Breast epithelium (tissue), 4 donors: ENCODE measurements at regions not wholly inside any gene's neighbourhood (a gene's known extent, or its start where the extent isn't known, plus 50 kb on each side); places are given as distances from the start of the nearest gene placed in this dataset.

Experiments
- DNase-seq, 2 donors: peaks; one replicate each; pipeline ENCODE4 v3.0.0-alpha.2; 2019; ENCODE audit warnings: low spot score in 2 of 2
- H3K27ac ChIP-seq, 2 donors: fragments of 200-600 bp; sonication (generic) in 1 of 2; one replicate each; pipeline ENCODE4 v1.5.1; 2016 to 2019; ENCODE audit warnings: mild to moderate bottlenecking in 1 of 2
- H3K27me3 ChIP-seq, 2 donors: fragments of 200-600 bp; sonication (generic) in 1 of 2; one replicate each; pipeline versions ENCODE4 v1.5.1 to v1.6.0; 2017 to 2019; ENCODE audit warnings: control low read depth in 1 of 2, mild to moderate bottlenecking in 1 of 2
- H3K36me3 ChIP-seq: fragments of 200-600 bp; one replicate; pipeline ENCODE4 v1.5.1; 2019
- H3K4me1 ChIP-seq, 2 donors: fragments of 200-600 bp; sonication (generic); one replicate each; pipeline ENCODE4 v1.5.1; 2016 to 2019; ENCODE audit warnings: control low read depth in 1 of 2
- H3K4me3 ChIP-seq, 3 donors: fragments of 200-600 bp; sonication (generic); 1 replicate in 2 of 3; 2 replicates in 1 of 3; pipeline ENCODE4 v1.5.1; 2016 to 2019; ENCODE audit warnings: mild to moderate bottlenecking in 3 of 3, moderate library complexity in 2 of 3
- H3K9me3 ChIP-seq, 2 donors: fragments of 200-600 bp; sonication (generic) in 1 of 2; one replicate each; pipeline ENCODE4 v1.5.1; 2016 to 2019; ENCODE audit warnings: control low read depth in 1 of 2
- POLR2A ChIP-seq: fragments of 450-650 bp; IDR thresholded peaks from one replicate; pipeline ENCODE4 v1.6.1; 2016; ENCODE audit warnings: antibody characterized with exemption, mild to moderate bottlenecking, moderate library complexity
- POLR2AphosphoS5 ChIP-seq, 3 donors: sonication (generic); formaldehyde crosslinking; IDR thresholded peaks; one replicate each; pipeline ENCODE4 v1.6.1; 2017; ENCODE audit warnings: antibody characterized with exemption in 3 of 3
- intact Hi-C: fragments of 100-400 bp; cut with DNase I; formaldehyde crosslinking; loops from one replicate; pipeline ENCODE4 v1.15.1; 2023; ENCODE audit warnings: low total_unique reads
- TF ChIP-seq, protein P1 (sequence below), 3 donors: fragments of 450-650 bp; IDR thresholded peaks; one replicate each; pipeline ENCODE4 v1.5.1; 2016 to 2017; ENCODE audit warnings: antibody characterized with exemption in 3 of 3, mild to moderate bottlenecking in 3 of 3, moderate library complexity in 3 of 3

DNA sequence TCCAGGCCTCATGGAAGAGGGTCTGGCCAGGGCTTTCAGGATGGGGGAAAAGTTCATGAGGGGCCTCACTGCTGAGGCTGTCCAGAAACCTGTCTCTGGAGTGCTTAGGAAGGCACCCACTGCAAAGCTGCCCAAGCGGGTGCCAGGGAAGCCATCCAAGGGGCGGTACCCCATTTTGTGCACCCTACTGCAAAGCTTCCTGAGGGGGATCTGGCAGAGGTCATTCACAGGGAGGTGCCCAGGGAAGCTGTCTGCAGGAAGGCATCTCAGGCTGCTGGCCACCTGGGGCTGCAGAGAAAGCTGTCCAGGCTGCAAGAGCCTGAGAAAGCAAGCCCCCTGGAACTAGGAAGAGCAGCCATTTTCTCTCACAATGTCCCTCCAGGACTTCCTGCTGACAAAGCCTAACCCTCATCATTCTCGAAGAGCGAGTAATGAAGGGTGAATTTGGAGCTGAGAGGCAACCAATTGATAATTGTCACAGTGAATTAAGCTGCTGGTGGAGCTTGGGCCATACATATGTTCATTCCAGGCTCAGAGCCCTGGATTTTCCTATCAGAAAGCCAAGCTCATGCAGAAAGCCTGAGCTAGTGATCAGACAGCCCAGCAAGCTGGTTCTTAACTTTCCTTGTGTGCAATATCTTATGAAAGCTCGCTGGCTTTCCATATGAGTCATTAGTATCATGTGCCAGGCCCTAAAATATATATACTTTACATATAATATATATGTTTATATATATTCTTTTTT, 62.2 kb upstream of the SLC22A16 start:
- Histone ChIP-seq H3K27me3 (no peaks in the 10 kb centered on the region), H3K9me3 (no peaks in the 10 kb centered on the region), H3K4me3 (no peak overlapping the region), H3K36me3 (no peaks in the 10 kb centered on the region), H3K27ac (peak overlapping the region; percentile 52), H3K4me1 (peaks cover 3 to 11% of the 10 kb centered on the region in 2 donors)
- no peak for TF ChIP-seq POLR2A
- TF ChIP-seq POLR2AphosphoS5 (IDR thresholded peaks at IDR 0.05), result no peak
- TF ChIP-seq, protein P1, sequence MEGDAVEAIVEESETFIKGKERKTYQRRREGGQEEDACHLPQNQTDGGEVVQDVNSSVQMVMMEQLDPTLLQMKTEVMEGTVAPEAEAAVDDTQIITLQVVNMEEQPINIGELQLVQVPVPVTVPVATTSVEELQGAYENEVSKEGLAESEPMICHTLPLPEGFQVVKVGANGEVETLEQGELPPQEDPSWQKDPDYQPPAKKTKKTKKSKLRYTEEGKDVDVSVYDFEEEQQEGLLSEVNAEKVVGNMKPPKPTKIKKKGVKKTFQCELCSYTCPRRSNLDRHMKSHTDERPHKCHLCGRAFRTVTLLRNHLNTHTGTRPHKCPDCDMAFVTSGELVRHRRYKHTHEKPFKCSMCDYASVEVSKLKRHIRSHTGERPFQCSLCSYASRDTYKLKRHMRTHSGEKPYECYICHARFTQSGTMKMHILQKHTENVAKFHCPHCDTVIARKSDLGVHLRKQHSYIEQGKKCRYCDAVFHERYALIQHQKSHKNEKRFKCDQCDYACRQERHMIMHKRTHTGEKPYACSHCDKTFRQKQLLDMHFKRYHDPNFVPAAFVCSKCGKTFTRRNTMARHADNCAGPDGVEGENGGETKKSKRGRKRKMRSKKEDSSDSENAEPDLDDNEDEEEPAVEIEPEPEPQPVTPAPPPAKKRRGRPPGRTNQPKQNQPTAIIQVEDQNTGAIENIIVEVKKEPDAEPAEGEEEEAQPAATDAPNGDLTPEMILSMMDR (IDR thresholded peaks at IDR 0.05), result no peak
- intact Hi-C loops, result loop anchor here (2.0 kb wide), 1 partner anchor 38 kb away; no protein-coding TSS in a partner anchor
- DNase-seq, result no peak

- H3K27ac ChIP-seq, result peak overlapping the region; percentile 52 to 76
- H3K36me3 ChIP-seq, result no peaks in the 10 kb centered on the region
- peaks cover 3 to 11% of the 10 kb centered on the region in 2 donors for H3K4me1 ChIP-seq
- H3K27me3 ChIP-seq, result no peaks in the 10 kb centered on the region
- TF ChIP-seq POLR2A (no peak), POLR2AphosphoS5 (IDR thresholded peaks at IDR 0.05) (no peak)
- TF ChIP-seq, protein P1 (IDR thresholded peaks at IDR 0.05), result no peak
- intact Hi-C loops, result loop anchor here (2.0 kb wide), 1 partner anchor 37 kb away; no protein-coding TSS in a partner anchor
- H3K4me3 ChIP-seq, result no peak overlapping the region
- no peaks in the 10 kb centered on the region for H3K9me3 ChIP-seq
- no peak for DNase-seq
Observed at GRCh38 chr6:110537208-110538123, 61.1 kb upstream of the SLC22A16 start.

- Histone ChIP-seq H3K4me1 (peaks cover 0 to 11% of the 10 kb centered on the region in 2 donors), H3K36me3 (no peaks in the 10 kb centered on the region), H3K27ac (no peak overlapping the region), H3K4me3 (no peak overlapping the region), H3K27me3 (no peaks in the 10 kb centered on the region), H3K9me3 (no peaks in the 10 kb centered on the region)
- TF ChIP-seq POLR2AphosphoS5 (IDR thresholded peaks at IDR 0.05), result no peak
- TF ChIP-seq POLR2A, result no peak
- TF ChIP-seq, protein P1 (IDR thresholded peaks at IDR 0.05), result no peak
- DNase-seq, result peak in 1 of 2 donors; percentile 29
- intact Hi-C loops, result loop anchor here (5.0 kb wide), 1 partner anchor 912 kb away; no protein-coding TSS in a partner anchor
Observed at GRCh38 chr6:110534731-110535492, 58.5 kb upstream of the SLC22A16 start.

DNA sequence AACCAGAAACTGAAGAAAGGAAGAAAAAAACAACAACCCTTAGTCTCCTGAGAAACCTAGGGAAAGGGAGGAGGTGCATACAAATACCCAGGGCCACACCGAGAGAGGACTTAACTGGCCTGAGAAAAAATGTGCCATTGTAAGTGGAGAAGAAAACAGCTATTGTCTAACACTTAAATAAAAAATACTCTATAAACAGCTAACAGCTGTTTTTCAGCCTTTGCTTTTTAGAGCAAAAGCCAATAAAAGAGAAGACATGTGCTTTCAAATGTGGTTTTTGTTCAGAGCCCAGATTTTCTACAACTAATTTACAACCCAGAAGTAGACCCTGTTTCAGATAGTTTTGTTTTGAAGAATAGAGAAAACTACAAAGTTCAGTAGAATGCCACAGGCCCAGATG, 56.0 kb upstream of the SLC22A16 start:
- no peak for TF ChIP-seq POLR2AphosphoS5 (IDR thresholded peaks at IDR 0.05)
- TF ChIP-seq, protein P1 (IDR thresholded peaks at IDR 0.05), result no peak
- TF ChIP-seq POLR2A, result no peak
- H3K27me3 ChIP-seq, result no peaks in the 10 kb centered on the region
- intact Hi-C loops, result loop anchor here (5.0 kb wide), 1 partner anchor 915 kb away; no protein-coding TSS in a partner anchor
- H3K36me3 ChIP-seq, result no peaks in the 10 kb centered on the region
- H3K4me3 ChIP-seq, result no peak overlapping the region
- H3K27ac ChIP-seq, result peak overlapping the region; percentile 29 to 48
- DNase-seq, result no peak
- H3K4me1 ChIP-seq, result peaks cover 0 to 11% of the 10 kb centered on the region in 2 donors
- no peaks in the 10 kb centered on the region for H3K9me3 ChIP-seq
